Neural cell (in vitro differentiated cells): ENCODE measurements at regions not wholly inside any gene's neighbourhood (a gene's known extent, or its start where the extent isn't known, plus 50 kb on each side); places are given as distances from the start of the nearest gene placed in this dataset.

Experiments
- H2AFZ ChIP-seq: fragments of 200-600, 300-800 bp; sonication (generic), shearing (Covaris generic); 2 replicates; pipeline ENCODE4 v1.6.0; 2014; ENCODE audit warnings: low read depth, mild to moderate bottlenecking, antibody characterized with exemption, low read length, moderate library complexity
- H3F3A ChIP-seq: fragments of 200-600 bp; shearing (Covaris generic); 2 replicates; pipeline ENCODE4 v1.6.1; 2016; ENCODE audit warnings: mild to moderate bottlenecking, moderate library complexity, mixed read lengths, antibody characterized with exemption, low read length; ENCODE audit not compliant: insufficient read depth, poor library complexity, severe bottlenecking
- H3K27ac ChIP-seq: fragments of 200-600, 300-800 bp; sonication (generic), shearing (Covaris generic); 2 replicates; pipeline ENCODE4 v1.5.1; 2014; ENCODE audit warnings: mild to moderate bottlenecking, low read length, moderate library complexity
- H3K27me3 ChIP-seq: fragments of 300-800, 200-600 bp; sonication (generic), shearing (Covaris generic); 2 replicates; pipeline ENCODE4 v1.6.0; 2014; ENCODE audit warnings: mild to moderate bottlenecking, low read depth, low read length, moderate library complexity; ENCODE audit not compliant: insufficient read depth
- H3K36me3 ChIP-seq: fragments of 300-800, 200-600 bp; sonication (generic), shearing (Covaris generic); 2 replicates; pipeline ENCODE4 v1.5.1; 2014; ENCODE audit warnings: mild to moderate bottlenecking, antibody characterized with exemption, low read length, moderate library complexity; ENCODE audit not compliant: insufficient read depth
- H3K4me2 ChIP-seq: fragments of 300-800, 200-600 bp; sonication (generic), shearing (Covaris generic); 2 replicates; pipeline ENCODE4 v1.6.0; 2014; ENCODE audit warnings: mild to moderate bottlenecking, low read length
- H3K4me3 ChIP-seq: fragments of 300-800, 200-600 bp; sonication (generic), shearing (Covaris generic); 2 replicates; pipeline ENCODE4 v1.5.1; 2014; ENCODE audit warnings: mild to moderate bottlenecking, low read length, moderate library complexity
- H3K79me2 ChIP-seq: fragments of 200-600 bp; shearing (Covaris generic); replicated peaks from 2 replicates; pipeline ENCODE4 v1.6.0; 2014; ENCODE audit warnings: mild to moderate bottlenecking, low read length, moderate library complexity; ENCODE audit not compliant: insufficient read depth
- H3K9ac ChIP-seq: fragments of 300-800, 200-600 bp; sonication (generic), shearing (Covaris generic); 2 replicates; pipeline ENCODE4 v1.6.1; 2016; ENCODE audit warnings: mild to moderate bottlenecking, low read length, mixed read lengths
- H3K9me2 ChIP-seq: fragments of 200-600 bp; shearing (Covaris generic); 2 replicates; pipeline ENCODE4 v1.6.1; 2016; ENCODE audit warnings: mild to moderate bottlenecking, low read length, mixed read lengths; ENCODE audit not compliant: insufficient read depth
- H3K9me3 ChIP-seq: fragments of 200-600, 300-800 bp; sonication (generic), shearing (Covaris generic); 2 replicates; pipeline ENCODE4 v1.6.1; 2016; ENCODE audit warnings: mild to moderate bottlenecking, mixed run types, low read length, moderate library complexity, mixed read lengths
- H4K20me1 ChIP-seq: fragments of 200-600 bp; shearing (Covaris generic); 2 replicates; pipeline ENCODE4 v1.6.1; 2016; ENCODE audit warnings: mild to moderate bottlenecking, mixed run types; ENCODE audit not compliant: insufficient read depth
- EP300 ChIP-seq: fragments of 450-650 bp; conservative IDR thresholded peaks from 2 replicates; pipeline ENCODE4 v1.6.1; 2014; ENCODE audit warnings: antibody characterized with exemption, mild to moderate bottlenecking, moderate library complexity; ENCODE audit not compliant: poor library complexity, severe bottlenecking
- EZH2 ChIP-seq: fragments of 200-600, 300-800 bp; shearing (Covaris generic), sonication (generic); IDR thresholded peaks from 2 replicates; pipeline ENCODE4 v1.6.1; 2014; ENCODE audit warnings: antibody characterized with exemption, low read length, borderline replicate concordance, mild to moderate bottlenecking; ENCODE audit not compliant: insufficient read depth, poor library complexity, severe bottlenecking
- MXI1 ChIP-seq: fragments of 450-650 bp; conservative IDR thresholded peaks from 2 replicates; pipeline ENCODE4 v1.6.1; 2014; ENCODE audit warnings: antibody characterized with exemption, mild to moderate bottlenecking; ENCODE audit not compliant: poor library complexity, severe bottlenecking
- POLR2AphosphoS5 ChIP-seq: IDR thresholded peaks from 2 replicates; pipeline ENCODE4 v1.6.1; 2012
- RAD21 ChIP-seq: fragments of 450-650 bp; conservative IDR thresholded peaks from 2 replicates; pipeline ENCODE4 v1.6.1; 2014; ENCODE audit warnings: antibody characterized with exemption, mild to moderate bottlenecking, moderate library complexity
- SMC3 ChIP-seq: fragments of 450-650 bp; conservative IDR thresholded peaks from 2 replicates; pipeline ENCODE4 v1.6.1; 2014; ENCODE audit warnings: antibody characterized with exemption, mild to moderate bottlenecking, moderate library complexity; ENCODE audit not compliant: poor library complexity
- TAF1 ChIP-seq: IDR thresholded peaks from 2 replicates; pipeline ENCODE4 v1.6.1; 2012; ENCODE audit warnings: low read depth
- TF ChIP-seq, protein P1 (sequence below): fragments of 450-650 bp; IDR thresholded peaks from 2 replicates; pipeline ENCODE4 v1.5.1; 2014; ENCODE audit warnings: antibody characterized with exemption, mild to moderate bottlenecking, moderate library complexity; ENCODE audit not compliant: poor library complexity, severe bottlenecking
- TF ChIP-seq, protein P2 (sequence below): IDR thresholded peaks from 2 replicates; pipeline ENCODE4 v1.6.1; 2012; ENCODE audit warnings: borderline replicate concordance

DNA sequence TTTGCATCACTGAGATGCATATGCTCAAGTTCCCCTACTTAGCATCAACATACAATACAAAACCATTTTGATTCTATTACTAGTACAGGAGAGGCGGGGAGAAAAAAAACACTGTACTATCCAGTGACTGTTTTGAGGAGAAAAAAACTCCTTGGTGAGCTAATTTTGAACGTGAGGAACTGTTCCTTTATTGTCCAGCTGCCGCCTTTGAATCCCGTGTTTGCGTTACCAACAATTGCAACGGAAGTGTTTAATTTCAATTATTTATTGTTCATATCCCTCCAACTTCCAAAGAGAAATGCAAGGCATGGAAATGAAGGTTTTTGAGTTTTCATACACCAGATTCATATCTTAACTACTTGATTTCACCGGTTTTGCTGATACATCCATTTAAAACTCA lies 66.4 kb upstream of the ARHGAP21 start:
- peak overlapping the region; percentile 75 for H3K27ac ChIP-seq
- H3K9ac ChIP-seq, result peak overlapping the region; percentile 53
- no peaks in the 10 kb centered on the region for H3K9me3 ChIP-seq
- H3K27me3 ChIP-seq, result no peaks in the 10 kb centered on the region
- H3F3A ChIP-seq, result no peaks in the 10 kb centered on the region
- H3K4me2 ChIP-seq, result no peak overlapping the region
- no peaks in the 10 kb centered on the region for H3K36me3 ChIP-seq
- no peaks in the 10 kb centered on the region for H4K20me1 ChIP-seq
- H3K9me2 ChIP-seq, result no peaks in the 10 kb centered on the region
- TF ChIP-seq, protein P1, sequence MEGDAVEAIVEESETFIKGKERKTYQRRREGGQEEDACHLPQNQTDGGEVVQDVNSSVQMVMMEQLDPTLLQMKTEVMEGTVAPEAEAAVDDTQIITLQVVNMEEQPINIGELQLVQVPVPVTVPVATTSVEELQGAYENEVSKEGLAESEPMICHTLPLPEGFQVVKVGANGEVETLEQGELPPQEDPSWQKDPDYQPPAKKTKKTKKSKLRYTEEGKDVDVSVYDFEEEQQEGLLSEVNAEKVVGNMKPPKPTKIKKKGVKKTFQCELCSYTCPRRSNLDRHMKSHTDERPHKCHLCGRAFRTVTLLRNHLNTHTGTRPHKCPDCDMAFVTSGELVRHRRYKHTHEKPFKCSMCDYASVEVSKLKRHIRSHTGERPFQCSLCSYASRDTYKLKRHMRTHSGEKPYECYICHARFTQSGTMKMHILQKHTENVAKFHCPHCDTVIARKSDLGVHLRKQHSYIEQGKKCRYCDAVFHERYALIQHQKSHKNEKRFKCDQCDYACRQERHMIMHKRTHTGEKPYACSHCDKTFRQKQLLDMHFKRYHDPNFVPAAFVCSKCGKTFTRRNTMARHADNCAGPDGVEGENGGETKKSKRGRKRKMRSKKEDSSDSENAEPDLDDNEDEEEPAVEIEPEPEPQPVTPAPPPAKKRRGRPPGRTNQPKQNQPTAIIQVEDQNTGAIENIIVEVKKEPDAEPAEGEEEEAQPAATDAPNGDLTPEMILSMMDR, result no peak
- TF ChIP-seq RAD21 (no peak), EP300 (no peak), SMC3 (no peak)
- H3K79me2 ChIP-seq, result no peaks in the 10 kb centered on the region
- no peak overlapping the region for H2AFZ ChIP-seq
- no peak overlapping the region for H3K4me3 ChIP-seq

DNA sequence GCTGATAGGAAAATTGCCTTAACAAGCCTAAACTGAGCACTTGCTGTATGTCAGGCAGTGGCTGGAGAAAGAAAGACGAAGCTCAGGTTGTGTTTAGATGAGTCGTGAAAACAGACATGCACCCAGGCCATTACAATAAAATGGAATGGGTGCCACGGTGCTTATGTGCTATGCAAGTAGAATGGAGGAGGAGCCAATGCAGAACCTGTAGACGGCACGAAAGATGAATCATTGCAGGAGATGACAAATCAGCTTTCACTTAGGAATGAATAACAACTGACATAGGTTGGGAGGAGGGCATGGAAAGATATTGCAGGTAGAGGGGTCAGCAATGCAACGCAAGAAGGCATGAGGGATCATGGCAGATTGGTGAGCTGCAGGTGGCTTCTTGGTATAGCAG lies 61.2 kb upstream of the ARHGAP21 start:
- Histone ChIP-seq H4K20me1 (no peaks in the 10 kb centered on the region), H3K4me3 (no peak overlapping the region), H3K79me2 (no peaks in the 10 kb centered on the region), H3K36me3 (no peaks in the 10 kb centered on the region), H2AFZ (no peak overlapping the region), H3F3A (no peaks in the 10 kb centered on the region), H3K27me3 (no peaks in the 10 kb centered on the region), H3K9me2 (no peaks in the 10 kb centered on the region), H3K27ac (no peak overlapping the region), H3K4me2 (no peak overlapping the region), H3K9ac (no peak overlapping the region), H3K9me3 (no peaks in the 10 kb centered on the region)
- TF ChIP-seq, protein P1, result no peak
- TF ChIP-seq EP300, result no peak
- TF ChIP-seq, protein P2, sequence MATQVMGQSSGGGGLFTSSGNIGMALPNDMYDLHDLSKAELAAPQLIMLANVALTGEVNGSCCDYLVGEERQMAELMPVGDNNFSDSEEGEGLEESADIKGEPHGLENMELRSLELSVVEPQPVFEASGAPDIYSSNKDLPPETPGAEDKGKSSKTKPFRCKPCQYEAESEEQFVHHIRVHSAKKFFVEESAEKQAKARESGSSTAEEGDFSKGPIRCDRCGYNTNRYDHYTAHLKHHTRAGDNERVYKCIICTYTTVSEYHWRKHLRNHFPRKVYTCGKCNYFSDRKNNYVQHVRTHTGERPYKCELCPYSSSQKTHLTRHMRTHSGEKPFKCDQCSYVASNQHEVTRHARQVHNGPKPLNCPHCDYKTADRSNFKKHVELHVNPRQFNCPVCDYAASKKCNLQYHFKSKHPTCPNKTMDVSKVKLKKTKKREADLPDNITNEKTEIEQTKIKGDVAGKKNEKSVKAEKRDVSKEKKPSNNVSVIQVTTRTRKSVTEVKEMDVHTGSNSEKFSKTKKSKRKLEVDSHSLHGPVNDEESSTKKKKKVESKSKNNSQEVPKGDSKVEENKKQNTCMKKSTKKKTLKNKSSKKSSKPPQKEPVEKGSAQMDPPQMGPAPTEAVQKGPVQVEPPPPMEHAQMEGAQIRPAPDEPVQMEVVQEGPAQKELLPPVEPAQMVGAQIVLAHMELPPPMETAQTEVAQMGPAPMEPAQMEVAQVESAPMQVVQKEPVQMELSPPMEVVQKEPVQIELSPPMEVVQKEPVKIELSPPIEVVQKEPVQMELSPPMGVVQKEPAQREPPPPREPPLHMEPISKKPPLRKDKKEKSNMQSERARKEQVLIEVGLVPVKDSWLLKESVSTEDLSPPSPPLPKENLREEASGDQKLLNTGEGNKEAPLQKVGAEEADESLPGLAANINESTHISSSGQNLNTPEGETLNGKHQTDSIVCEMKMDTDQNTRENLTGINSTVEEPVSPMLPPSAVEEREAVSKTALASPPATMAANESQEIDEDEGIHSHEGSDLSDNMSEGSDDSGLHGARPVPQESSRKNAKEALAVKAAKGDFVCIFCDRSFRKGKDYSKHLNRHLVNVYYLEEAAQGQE, result no peak
- no peak for TF ChIP-seq EZH2
- no peak for TF ChIP-seq SMC3
- no peak for TF ChIP-seq POLR2AphosphoS5
- TF ChIP-seq TAF1, result no peak
- TF ChIP-seq MXI1, result no peak
- TF ChIP-seq RAD21, result no peak
